ENCODE measurements at regions not wholly inside any gene's neighbourhood (a gene's known extent, or its start where the extent isn't known, plus 50 kb on each side); places are given as distances from the start of the nearest gene placed in this dataset.

DNA sequence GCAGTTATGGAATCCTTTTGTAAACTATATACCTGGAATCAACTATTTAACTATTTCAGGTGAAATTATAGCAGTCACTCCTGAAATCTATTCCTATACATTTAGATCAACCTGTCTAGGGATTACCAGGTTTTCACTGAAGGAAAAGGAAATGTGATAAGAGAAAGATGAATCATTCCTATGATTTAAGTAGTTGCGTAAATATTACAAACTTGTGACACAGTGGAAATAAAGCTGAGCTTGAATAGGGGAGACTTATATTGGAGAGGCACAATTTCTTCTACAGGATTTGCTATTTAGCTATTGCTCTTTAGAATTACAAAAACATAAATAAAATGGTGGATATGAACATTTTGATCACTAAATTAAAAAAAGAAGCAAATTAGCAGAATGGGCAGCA is 284.1 kb upstream of the EPHA5 start:
- H3K9me2 ChIP-seq (ENCODE audit: insufficient read depth, low read length), result no peaks in the 10 kb centered on the region
- CTCF ChIA-PET (ENCODE audit: unreplicated experiment), result no interaction called here
- no peaks in the 10 kb centered on the region for H4K20me1 ChIP-seq (ENCODE audit: insufficient read depth, low read length)
- no peaks in the 10 kb centered on the region for H3K36me3 ChIP-seq (ENCODE audit: insufficient read depth, low read length)
- no peaks in the 10 kb centered on the region for H3K79me2 ChIP-seq (ENCODE audit: insufficient read depth, low read depth, low read length)
- no peak overlapping the region for H3K4me3 ChIP-seq (ENCODE audit: low read depth, low read length, poor library complexity, severe bottlenecking)
- no peak overlapping the region for H2AFZ ChIP-seq (ENCODE audit: low read length)
- BruUV-seq (replicated peaks), result no TSS peak
- no peak for DNase-seq (ENCODE audit: low spot score)
- intact Hi-C loops (cut with micrococcal nuclease; ENCODE audit: unreplicated experiment), result no loop called here
- no peaks in the 10 kb centered on the region for H3K4me1 ChIP-seq (ENCODE audit: insufficient read depth, low read length, poor library complexity, severe bottlenecking)
- H3K27ac ChIP-seq (ENCODE audit: low read depth, low read length, poor library complexity, severe bottlenecking), result no peak overlapping the region
- H3K9me3 ChIP-seq (ENCODE audit: low read length), result no peaks in the 10 kb centered on the region
- POLR2A ChIA-PET, result interaction anchor here (0.7 kb wide), 1 partner anchor 1122 kb away, joined by 3 read pairs; no protein-coding TSS in a partner anchor
- no peak overlapping the region for H3K4me2 ChIP-seq (ENCODE audit: low read length)
- TF ChIP-seq, protein P1, sequence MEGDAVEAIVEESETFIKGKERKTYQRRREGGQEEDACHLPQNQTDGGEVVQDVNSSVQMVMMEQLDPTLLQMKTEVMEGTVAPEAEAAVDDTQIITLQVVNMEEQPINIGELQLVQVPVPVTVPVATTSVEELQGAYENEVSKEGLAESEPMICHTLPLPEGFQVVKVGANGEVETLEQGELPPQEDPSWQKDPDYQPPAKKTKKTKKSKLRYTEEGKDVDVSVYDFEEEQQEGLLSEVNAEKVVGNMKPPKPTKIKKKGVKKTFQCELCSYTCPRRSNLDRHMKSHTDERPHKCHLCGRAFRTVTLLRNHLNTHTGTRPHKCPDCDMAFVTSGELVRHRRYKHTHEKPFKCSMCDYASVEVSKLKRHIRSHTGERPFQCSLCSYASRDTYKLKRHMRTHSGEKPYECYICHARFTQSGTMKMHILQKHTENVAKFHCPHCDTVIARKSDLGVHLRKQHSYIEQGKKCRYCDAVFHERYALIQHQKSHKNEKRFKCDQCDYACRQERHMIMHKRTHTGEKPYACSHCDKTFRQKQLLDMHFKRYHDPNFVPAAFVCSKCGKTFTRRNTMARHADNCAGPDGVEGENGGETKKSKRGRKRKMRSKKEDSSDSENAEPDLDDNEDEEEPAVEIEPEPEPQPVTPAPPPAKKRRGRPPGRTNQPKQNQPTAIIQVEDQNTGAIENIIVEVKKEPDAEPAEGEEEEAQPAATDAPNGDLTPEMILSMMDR (conservative IDR thresholded peaks at IDR 0.05; ENCODE audit: low read length), result no peak
- no peak for TF ChIP-seq EZH2phosphoT487 (IDR thresholded peaks at IDR 0.05; ENCODE audit: borderline replicate concordance, low read depth, low read length)

DNA sequence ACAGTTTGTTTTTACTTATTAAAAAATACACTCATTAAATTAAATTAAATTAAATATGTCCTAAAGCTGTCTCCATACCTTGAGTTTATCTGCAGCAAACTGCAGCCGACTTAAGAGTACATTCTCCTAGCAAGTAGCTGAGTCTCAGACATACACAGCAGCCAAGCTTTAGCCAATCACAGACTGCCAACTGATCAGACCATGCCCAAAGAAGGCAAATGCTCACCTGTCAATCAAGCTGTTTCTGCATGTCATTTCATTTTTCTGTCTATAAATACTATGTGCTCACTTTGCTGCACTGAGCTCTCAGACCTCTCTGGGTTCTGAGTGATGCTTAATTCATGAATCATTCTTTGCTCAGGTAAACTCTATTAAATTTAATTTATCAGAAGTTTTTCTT is 280.9 kb upstream of the EPHA5 start:
- no TSS peak for BruUV-seq (replicated peaks)
- Histone ChIP-seq H3K9me3 (ENCODE audit: low read length) (no peaks in the 10 kb centered on the region), H3K36me3 (ENCODE audit: insufficient read depth, low read length) (no peaks in the 10 kb centered on the region), H3K4me2 (ENCODE audit: low read length) (no peak overlapping the region), H2AFZ (ENCODE audit: low read length) (no peak overlapping the region), H3K4me3 (ENCODE audit: low read depth, low read length, poor library complexity, severe bottlenecking) (no peak overlapping the region), H3K4me1 (ENCODE audit: insufficient read depth, low read length, poor library complexity, severe bottlenecking) (no peaks in the 10 kb centered on the region), H3K79me2 (ENCODE audit: insufficient read depth, low read depth, low read length) (no peaks in the 10 kb centered on the region), H4K20me1 (ENCODE audit: insufficient read depth, low read length) (no peaks in the 10 kb centered on the region), H3K9me2 (ENCODE audit: insufficient read depth, low read length) (no peaks in the 10 kb centered on the region), H3K27ac (ENCODE audit: low read depth, low read length, poor library complexity, severe bottlenecking) (no peak overlapping the region)
- no peak for TF ChIP-seq EZH2phosphoT487 (IDR thresholded peaks at IDR 0.05; ENCODE audit: borderline replicate concordance, low read depth, low read length)
- TF ChIP-seq, protein P1 (conservative IDR thresholded peaks at IDR 0.05; ENCODE audit: low read length), result no peak
- intact Hi-C loops (cut with micrococcal nuclease; ENCODE audit: unreplicated experiment), result no loop called here
- POLR2A ChIA-PET, result no interaction called here
- no peak for DNase-seq (ENCODE audit: low spot score)
- CTCF ChIA-PET (ENCODE audit: unreplicated experiment), result no interaction called here

DNA sequence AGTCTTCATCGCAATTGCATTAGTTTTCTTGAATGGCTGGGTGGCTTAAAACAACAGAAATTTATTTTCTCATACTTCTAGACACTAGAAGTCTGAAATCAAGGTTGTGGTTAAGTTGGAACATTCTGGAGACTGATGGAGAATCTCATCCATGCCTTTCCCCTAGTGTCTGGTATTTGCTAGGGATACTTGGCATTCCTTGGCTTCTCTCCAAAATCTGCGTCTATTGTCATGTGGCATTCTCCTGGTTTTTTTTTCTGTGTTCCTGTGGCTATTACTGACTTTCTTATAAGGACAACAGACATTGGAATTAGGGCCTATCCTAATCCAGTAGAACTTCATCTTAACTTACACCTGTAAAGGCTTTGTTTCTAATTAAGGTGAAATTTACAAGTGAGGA is 272.8 kb upstream of the EPHA5 start:
- Histone ChIP-seq H3K9me3 (ENCODE audit: low read length) (no peaks in the 10 kb centered on the region), H3K79me2 (ENCODE audit: insufficient read depth, low read depth, low read length) (no peaks in the 10 kb centered on the region), H4K20me1 (ENCODE audit: insufficient read depth, low read length) (no peaks in the 10 kb centered on the region), H3K4me1 (ENCODE audit: insufficient read depth, low read length, poor library complexity, severe bottlenecking) (no peaks in the 10 kb centered on the region), H2AFZ (ENCODE audit: low read length) (no peak overlapping the region), H3K27ac (ENCODE audit: low read depth, low read length, poor library complexity, severe bottlenecking) (no peak overlapping the region), H3K36me3 (ENCODE audit: insufficient read depth, low read length) (no peaks in the 10 kb centered on the region), H3K4me2 (ENCODE audit: low read length) (no peak overlapping the region), H3K4me3 (ENCODE audit: low read depth, low read length, poor library complexity, severe bottlenecking) (no peak overlapping the region), H3K9me2 (ENCODE audit: insufficient read depth, low read length) (no peaks in the 10 kb centered on the region)
- no peak for DNase-seq (ENCODE audit: low spot score)
- ChIA-PET CTCF (ENCODE audit: unreplicated experiment) (no interaction called here), POLR2A (no interaction called here)
- TF ChIP-seq, protein P1 (conservative IDR thresholded peaks at IDR 0.05; ENCODE audit: low read length), result no peak
- TF ChIP-seq EZH2phosphoT487 (IDR thresholded peaks at IDR 0.05; ENCODE audit: borderline replicate concordance, low read depth, low read length), result no peak
- no TSS peak for BruUV-seq (replicated peaks)
- intact Hi-C loops (cut with micrococcal nuclease; ENCODE audit: unreplicated experiment), result no loop called here

All from OCI-LY7 (cell line).